Ovary (tissue), 3 donors: ENCODE measurements at regions not wholly inside any gene's neighbourhood (a gene's known extent, or its start where the extent isn't known, plus 50 kb on each side); places are given as distances from the start of the nearest gene placed in this dataset.

Experiments used
- CTCF ChIP-seq, 3 donors: fragments of 450-650 bp in 2 of 3; fragments of 200-600 bp in 1 of 3; IDR thresholded peaks; one replicate each; pipeline versions ENCODE4 v1.5.1 to v1.8.0; 2016 to 2022; ENCODE audit warnings: antibody characterized with exemption in 3 of 3, mild to moderate bottlenecking in 1 of 3
- EP300 ChIP-seq: sonication (generic); formaldehyde crosslinking; IDR thresholded peaks from one replicate; pipeline ENCODE4 v1.6.1; 2017; ENCODE audit warnings: antibody characterized with exemption
- POLR2A ChIP-seq: fragments of 450-650 bp; IDR thresholded peaks from one replicate; pipeline ENCODE4 v1.6.1; 2017; ENCODE audit warnings: antibody characterized with exemption, mild to moderate bottlenecking, moderate library complexity
- donor health status: DM: no; HTN: no; CAD: no.

- TF ChIP-seq EP300 (no peak), CTCF (IDR thresholded peaks at IDR 0.05) (no peak), POLR2A (no peak)
These were observed 358.2 kb upstream of the DMAC1 start for GRCh38 chr9:8157683-8158324.
